Lower leg skin (tissue), 3 donors: ENCODE measurements at regions not wholly inside any gene's neighbourhood (a gene's known extent, or its start where the extent isn't known, plus 50 kb on each side); places are given as distances from the start of the nearest gene placed in this dataset.

ENCODE experiments used
- POLR2A ChIP-seq, 2 donors: fragments of 450-650 bp; IDR thresholded peaks; one replicate each; pipeline ENCODE4 v1.6.1; 2016 to 2017; ENCODE audit warnings: antibody characterized with exemption in 2 of 2, mild to moderate bottlenecking in 1 of 2, moderate library complexity in 1 of 2
- TF ChIP-seq, protein P1 (sequence below), 3 donors: fragments of 450-650 bp; IDR thresholded peaks; one replicate each; pipeline ENCODE4 v1.5.1; 2016; ENCODE audit warnings: antibody characterized with exemption in 3 of 3, mild to moderate bottlenecking in 3 of 3, moderate library complexity in 2 of 3

GRCh38 chr18:9008200-9008708 lies 94.2 kb upstream of the NDUFV2 start:
- TF ChIP-seq, protein P1, sequence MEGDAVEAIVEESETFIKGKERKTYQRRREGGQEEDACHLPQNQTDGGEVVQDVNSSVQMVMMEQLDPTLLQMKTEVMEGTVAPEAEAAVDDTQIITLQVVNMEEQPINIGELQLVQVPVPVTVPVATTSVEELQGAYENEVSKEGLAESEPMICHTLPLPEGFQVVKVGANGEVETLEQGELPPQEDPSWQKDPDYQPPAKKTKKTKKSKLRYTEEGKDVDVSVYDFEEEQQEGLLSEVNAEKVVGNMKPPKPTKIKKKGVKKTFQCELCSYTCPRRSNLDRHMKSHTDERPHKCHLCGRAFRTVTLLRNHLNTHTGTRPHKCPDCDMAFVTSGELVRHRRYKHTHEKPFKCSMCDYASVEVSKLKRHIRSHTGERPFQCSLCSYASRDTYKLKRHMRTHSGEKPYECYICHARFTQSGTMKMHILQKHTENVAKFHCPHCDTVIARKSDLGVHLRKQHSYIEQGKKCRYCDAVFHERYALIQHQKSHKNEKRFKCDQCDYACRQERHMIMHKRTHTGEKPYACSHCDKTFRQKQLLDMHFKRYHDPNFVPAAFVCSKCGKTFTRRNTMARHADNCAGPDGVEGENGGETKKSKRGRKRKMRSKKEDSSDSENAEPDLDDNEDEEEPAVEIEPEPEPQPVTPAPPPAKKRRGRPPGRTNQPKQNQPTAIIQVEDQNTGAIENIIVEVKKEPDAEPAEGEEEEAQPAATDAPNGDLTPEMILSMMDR (IDR thresholded peaks at IDR 0.05) = no peak
- no peak for TF ChIP-seq POLR2A (IDR thresholded peaks at IDR 0.05)
